HT-29 (cell line): ENCODE measurements at regions not wholly inside any gene's neighbourhood (a gene's known extent, or its start where the extent isn't known, plus 50 kb on each side); places are given as distances from the start of the nearest gene placed in this dataset.

ENCODE experiments used
- DNase-seq: peaks from one replicate; pipeline ENCODE4 v3.0.0-alpha.2; 2015; ENCODE audit warnings: low spot score

- no peak for DNase-seq
These were observed 451.2 kb upstream of the PSMD7 start for GRCh38 chr16:73845238-73846006.

DNA sequence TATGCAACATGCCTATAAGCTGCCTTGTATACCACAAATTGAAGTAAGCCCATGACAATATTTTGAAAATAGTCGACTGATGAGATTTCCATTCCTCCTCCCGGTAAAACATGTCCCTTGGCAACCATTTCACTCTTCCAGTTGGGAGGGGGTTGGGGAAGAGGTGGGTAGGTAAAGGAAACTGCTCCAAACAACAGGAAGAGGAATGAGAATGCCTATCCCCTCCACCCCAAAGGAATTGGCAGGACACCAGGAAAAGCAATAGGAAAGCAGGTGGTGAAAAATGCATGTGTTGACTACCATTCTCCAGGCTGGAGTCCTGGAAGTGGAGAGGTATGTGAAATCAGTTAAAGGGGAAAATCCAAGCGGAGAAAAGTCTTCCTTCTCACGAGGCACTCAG lies 455.9 kb upstream of the PSMD7 start:
- no peak for DNase-seq

DNA sequence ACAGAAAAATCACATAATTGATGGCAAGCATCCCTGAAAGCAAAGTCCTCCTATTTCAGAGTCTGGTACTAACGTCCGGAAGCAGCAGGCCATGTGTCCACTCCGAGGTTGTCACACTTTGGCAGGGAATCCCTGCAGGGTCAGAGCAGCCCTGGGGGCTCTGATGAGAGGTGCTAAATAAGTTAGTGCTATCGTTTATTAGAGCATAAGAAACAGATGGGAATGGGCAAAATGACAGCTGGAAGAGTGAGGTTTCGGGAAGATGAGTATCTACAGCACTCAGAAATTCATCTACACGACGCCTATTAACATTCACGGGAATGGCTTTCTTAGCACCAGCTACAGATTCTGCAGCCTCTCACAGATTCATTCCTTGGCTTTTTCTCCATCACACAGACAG lies 465.4 kb upstream of the PSMD7 start:
- no peak for DNase-seq

DNA sequence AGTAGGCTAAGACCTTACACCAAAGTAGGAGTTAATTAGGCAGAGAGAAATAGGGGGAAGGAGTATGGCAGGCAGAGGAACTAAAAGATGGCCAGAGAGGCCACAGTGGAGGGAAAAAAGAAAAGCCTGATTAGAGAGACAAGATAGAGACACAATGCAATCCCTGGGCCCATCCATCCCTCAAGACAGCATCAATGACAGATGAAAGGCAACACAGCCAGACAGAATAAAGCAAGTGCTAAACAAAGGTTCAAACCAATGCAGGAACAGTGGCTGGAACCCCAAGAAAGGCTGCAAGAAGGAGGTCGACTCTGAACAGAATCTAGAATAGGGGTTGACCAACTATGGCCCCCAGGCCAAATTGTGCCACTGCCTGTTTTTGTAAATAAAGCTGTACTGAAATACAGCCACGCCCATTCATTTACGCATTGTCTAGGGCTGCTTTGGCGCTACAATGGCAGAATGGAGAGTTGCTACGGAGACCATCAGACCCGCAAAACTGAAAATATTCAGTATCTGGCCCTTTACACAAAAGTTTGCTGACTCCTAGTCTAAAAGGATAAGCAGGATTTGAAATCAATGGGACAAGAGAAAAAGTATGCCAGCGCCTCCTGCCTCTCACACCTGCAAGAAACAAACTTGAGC lies 473.3 kb upstream of the PSMD7 start:
- DNase-seq: no peak

- DNase-seq: no peak
These were observed 478.9 kb upstream of the PSMD7 start for GRCh38 chr16:73817526-73818324.

- DNase-seq: no peak
These were observed 483.1 kb upstream of the PSMD7 start for GRCh38 chr16:73813527-73813926.

DNA sequence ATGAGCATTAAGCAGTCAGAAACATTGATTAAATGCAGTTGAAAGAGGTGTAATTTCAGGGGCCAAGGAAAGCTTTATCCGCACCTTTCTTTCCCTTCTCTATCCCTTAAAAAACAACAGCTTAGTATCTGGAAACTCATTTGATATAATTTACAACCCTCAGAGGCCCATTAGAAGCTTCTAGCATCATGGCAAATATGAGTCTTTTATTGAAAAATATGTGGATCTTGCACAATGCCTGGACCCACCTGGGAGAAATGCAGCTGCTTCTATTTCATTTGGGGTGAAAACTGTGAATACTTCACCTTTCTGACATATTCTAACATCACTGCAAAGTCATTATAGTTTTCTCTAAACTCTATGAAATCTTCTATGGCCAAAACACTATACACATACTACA lies 492.2 kb upstream of the PSMD7 start:
- no peak for DNase-seq

DNA sequence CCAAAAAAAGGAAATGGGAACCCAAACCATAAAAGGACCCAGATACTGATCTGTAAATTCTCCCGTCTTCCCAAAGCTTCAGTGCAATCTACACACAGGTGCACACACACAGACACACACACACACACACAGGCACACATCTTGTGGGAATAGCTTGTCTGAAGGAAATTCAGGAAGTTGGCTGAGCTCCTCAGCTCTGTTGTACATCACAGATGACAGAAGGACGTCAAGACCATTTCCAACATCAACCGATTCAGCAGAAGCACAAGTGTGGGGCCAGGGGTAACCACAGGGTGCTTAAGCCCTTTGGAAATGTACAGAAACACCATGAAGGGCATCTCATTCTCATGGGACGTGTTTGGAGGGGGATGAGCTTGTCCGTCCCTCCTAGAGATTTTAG lies 498.1 kb upstream of the PSMD7 start:
- no peak for DNase-seq

DNA sequence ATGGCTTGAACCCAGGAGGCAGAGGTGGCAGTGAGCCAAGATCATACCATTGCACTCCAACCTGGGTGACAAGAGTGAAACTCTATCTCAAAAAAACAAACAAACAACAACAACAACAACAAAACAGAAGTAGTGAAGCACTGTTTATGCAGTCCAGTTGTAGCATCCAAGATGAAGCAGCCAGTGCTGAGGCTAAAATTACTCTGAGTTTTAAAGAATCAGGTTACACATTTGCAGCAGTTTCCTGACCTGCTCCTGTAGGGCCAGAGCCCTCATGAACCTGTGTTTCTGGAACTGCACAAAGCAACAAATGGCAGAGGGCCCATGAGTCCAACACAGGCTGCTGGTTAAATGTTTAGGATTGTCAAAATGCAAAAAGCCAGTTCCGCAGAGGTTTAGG lies 499.5 kb upstream of the PSMD7 start:
- DNase-seq: no peak

GRCh38 chr16:73796241-73796640 lies 500.4 kb upstream of the PSMD7 start:
- no peak for DNase-seq

DNA sequence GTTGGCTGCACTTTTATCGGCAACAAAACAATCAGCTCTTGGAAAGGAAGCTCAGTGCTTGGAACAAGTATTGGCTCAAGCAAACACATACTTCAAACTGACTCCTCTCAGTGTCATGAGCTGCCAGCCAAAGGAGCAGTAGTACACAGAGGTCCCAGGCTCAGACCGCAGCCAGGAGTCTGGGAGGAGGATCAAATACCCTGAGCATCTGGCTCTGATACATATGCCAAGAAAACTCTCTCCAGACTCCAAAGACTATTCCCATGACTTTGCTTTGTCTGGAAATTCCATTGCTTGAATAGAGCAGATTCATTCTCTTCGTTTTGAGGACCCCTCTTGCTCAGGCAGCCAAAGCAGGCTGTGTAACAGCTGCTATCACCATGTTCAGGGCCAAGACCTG lies 501.6 kb upstream of the PSMD7 start:
- no peak for DNase-seq

DNA sequence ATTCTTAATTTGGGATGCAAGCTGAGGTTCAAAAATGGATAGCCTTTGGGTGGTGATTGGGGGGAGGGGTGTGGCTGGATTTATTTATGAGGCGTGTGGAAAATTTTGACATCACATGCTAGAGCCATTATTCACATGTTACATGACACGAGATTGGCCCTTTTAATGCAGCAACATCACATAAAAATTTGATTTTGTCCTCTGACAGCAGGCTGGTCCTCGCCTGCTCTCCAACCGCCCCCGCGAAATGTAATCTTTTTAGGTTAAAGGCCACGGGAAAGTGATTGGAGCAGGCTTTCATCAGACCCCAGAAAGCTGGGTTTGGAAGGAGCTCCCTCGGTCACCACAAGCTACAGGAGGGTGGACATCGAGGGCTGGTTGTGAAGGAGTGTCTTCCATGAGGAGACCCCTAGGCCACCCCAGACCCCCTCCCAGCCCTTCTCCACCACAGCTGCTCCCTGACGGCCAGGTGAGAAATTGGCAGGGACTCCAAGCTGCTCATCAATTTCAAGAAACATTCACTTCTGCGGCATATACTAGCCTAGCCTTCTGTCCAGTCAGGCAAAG lies 502.7 kb upstream of the PSMD7 start:
- DNase-seq: no peak

GRCh38 chr16:73793260-73793659 lies 503.4 kb upstream of the PSMD7 start:
- DNase-seq: no peak

DNA sequence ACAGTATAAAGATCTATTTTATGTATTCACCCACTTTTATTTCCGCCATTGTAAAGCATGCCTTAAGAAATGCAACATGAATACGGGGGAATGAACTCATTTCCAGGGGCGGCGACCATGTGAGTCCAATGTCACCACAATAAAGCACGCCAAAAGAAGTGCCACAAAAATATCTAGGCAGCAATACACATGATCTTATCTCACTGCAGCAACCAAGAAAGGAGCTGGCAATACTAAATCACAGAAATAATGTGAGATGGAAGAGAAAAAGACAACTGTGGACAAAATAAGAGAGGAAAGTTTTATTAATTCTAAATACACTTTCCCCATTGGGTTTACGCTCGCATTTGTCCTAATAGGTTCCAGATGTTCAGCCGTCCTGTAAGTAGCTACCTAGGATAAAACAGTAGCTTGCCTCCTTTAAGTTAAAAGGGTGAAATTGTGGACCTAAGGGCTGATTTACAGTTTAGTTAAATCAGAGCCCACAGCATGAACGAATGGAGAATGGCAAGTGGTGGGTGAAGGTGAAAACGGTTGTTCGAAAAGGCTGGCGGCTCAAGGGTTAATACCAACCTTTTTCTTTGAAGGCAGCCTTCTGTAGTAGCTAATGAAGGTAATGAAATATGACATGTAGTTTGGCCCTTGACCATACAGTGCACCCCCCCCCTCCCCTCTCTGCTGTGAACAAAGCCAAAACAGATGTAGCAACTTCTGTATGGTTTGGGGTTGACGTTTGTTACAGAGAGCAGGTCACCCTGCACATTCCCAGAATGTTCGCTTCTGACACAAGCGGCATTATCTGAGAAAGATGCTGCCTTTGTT lies 504.2 kb upstream of the PSMD7 start:
- DNase-seq: no peak

- DNase-seq: no peak
These were observed 515.3 kb upstream of the PSMD7 start for GRCh38 chr16:73781297-73781696.

DNA sequence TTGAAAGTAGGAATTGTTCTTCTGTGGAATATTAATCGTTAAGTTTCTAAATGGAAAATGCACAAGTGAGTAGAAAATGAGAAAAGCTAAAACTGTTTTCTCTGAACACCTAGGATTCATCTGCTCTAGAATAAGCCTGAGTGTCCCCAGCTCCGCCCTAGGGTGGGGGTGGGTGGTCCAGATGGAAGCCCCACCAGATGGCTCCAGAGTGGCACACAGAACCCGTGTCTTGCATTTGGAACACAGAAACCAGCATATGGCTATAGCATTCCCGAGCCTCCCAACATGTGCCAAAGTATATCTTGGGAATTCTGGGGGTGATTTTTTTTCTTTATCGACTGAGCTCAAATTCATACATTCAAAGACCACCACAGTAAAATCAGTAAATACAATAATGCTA lies 517.7 kb upstream of the PSMD7 start:
- DNase-seq: no peak

DNA sequence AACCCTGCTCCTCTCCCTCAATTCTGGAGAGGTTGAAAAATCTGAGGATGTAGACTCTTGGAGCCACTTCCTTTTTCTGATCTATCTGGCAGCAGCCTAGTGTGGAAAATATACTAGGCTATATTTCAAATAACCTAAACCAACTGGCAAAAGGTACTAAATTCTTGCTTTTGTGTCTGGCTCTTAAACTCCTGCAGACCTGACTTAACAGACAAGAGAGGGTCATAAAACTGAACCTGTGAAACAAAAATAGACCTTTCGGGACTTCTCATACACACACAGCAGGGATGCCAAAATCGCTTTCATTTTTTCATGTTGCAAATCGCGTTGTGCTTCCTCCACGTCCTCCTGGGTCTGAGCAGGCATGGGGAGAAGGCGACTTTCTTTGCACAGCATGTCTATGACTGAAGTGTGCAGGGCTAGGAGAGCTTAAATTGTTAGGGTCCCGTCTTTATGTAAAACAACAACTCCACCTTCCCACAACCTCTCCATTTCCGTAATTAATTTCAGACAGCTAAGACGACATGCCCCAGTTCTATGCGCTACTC lies 520.7 kb upstream of the PSMD7 start:
- no peak for DNase-seq

DNA sequence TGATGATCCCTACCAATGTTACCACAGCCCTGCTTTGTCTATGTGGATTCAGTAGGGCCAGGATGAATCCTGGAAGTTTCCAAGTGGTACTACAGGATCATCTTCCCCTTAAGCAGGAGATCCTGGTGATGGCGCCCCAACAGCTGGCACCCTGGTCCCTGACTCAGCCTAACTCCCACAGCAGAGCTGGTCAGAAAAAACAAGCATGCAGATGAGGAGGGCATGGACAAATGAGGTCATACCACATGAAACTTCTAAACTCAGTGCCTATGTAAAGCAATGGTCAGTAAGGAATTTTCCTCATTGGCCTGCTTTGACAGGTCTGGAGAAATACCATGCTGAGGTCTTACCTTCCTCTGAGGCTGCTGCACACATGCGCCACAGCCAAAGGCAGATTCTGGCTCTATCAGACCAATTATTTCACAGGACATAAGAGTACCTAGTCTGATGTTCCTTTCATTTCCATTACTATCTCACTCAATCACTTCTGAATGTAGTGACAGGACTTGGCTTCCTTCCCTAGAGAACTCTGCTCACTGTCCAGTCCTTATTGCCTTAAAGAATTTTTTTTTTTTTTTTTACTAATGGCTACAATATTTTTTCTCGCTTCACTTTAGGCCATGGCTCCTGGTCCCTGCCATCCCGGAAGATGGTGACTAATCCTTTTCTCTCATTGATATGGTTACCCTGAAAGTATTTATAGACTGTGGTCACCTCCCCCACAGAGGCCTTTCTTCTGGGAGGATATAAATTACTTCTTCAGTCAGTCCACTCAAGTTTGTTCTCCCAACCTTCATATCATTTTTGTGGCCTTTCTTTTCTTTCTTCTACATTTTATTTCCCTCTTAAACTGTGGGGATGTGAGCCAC lies 525.2 kb upstream of the PSMD7 start:
- DNase-seq: no peak

- no peak for DNase-seq
These were observed 527.8 kb upstream of the PSMD7 start for GRCh38 chr16:73768786-73769203.

GRCh38 chr16:73764321-73764720 lies 532.3 kb upstream of the PSMD7 start:
- no peak for DNase-seq
